Heart left ventricle (tissue), 13 donors: ENCODE measurements at regions not wholly inside any gene's neighbourhood (a gene's known extent, or its start where the extent isn't known, plus 50 kb on each side); places are given as distances from the start of the nearest gene placed in this dataset.
"Not testable (repeated sequence)": the region's sequence is repeated elsewhere in the genome, so short reads cannot be mapped to it uniquely, and the experiment has no call there.

Experiments used
- POLR2A ChIP-seq, 2 donors: fragments of 450-650 bp; IDR thresholded peaks; one replicate each; pipeline ENCODE4 v1.6.1; 2017; ENCODE audit warnings: antibody characterized with exemption in 2 of 2, mild to moderate bottlenecking in 2 of 2, moderate library complexity in 2 of 2
- TF ChIP-seq, protein P1 (sequence below), 12 donors: fragments of 200-600 bp; sonication (generic) in 4 of 12; IDR thresholded peaks; one replicate each; pipeline versions ENCODE4 v1.5.0 to v1.8.0; 2018 to 2022; ENCODE audit warnings: antibody characterized with exemption in 12 of 12, mild to moderate bottlenecking in 5 of 12
- donor health status: ischemic (EF 13 %, LVEDD 7.1; RV severe dilation, severe dysfunction).
- donor health status: DM: no; HTN: yes; CAD: no.
- donor health status: DM: no; HTN: no; CAD: no.
- donor health status: ischemic (EF 25% LVEDD 6.9; RV normal size, moderate dysfunction).
- donor health status: ischemic (EF 25% LVEDD 5.7; RV mildly dilated, moderate dysfunction).
- donor health status: ischemic (EF 35%, LVEDD 5.7; RV mildly dilated, moderate dysfunction).
- donor health status: nonischemic (EF 11% LVEDD 7.7; RV severe dilation, severe dysfunction).
- donor health status: DM: yes; HTN: yes; CAD: no.
- donor health status: PGD.
- donor health status: ischemic (EF 29% LVEDD 5.4; RV normal size, mild dysfunction).
- donor health status: nonischemic (EF 23%, LVEDD 6.1; RV moderate dilation, normal function).

DNA sequence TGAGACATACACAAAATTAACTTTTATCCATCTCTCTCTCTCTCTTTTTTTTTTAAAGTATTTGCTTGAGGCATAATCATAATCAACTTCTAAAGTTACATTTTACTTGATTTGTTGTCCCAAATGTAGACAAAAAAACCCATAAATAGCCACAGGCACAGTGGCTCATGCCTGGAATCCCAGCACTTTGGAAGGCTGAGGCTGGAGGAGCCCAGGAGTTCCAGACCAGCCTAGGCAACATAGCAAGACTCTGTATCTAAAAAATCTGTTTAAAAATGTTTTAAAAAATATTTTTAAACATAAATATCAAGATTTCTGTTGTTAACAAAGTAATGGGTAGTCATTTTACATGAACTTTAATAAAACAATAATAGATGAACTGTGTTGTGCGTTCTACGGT, 4791.1 kb upstream of the OR11H1 start:
- TF ChIP-seq, protein P1, sequence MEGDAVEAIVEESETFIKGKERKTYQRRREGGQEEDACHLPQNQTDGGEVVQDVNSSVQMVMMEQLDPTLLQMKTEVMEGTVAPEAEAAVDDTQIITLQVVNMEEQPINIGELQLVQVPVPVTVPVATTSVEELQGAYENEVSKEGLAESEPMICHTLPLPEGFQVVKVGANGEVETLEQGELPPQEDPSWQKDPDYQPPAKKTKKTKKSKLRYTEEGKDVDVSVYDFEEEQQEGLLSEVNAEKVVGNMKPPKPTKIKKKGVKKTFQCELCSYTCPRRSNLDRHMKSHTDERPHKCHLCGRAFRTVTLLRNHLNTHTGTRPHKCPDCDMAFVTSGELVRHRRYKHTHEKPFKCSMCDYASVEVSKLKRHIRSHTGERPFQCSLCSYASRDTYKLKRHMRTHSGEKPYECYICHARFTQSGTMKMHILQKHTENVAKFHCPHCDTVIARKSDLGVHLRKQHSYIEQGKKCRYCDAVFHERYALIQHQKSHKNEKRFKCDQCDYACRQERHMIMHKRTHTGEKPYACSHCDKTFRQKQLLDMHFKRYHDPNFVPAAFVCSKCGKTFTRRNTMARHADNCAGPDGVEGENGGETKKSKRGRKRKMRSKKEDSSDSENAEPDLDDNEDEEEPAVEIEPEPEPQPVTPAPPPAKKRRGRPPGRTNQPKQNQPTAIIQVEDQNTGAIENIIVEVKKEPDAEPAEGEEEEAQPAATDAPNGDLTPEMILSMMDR (IDR thresholded peaks at IDR 0.05) = not testable (repeated sequence)
- TF ChIP-seq POLR2A (IDR thresholded peaks at IDR 0.05) = not testable (repeated sequence)
